Stimulated activated CD8-positive, alpha-beta memory T cell treated with anti-CD3 and anti-CD28 coated beads, Interleukin-7, amount 100 ng/mL, for 48 hours (primary cell): ENCODE measurements at regions not wholly inside any gene's neighbourhood (a gene's known extent, or its start where the extent isn't known, plus 50 kb on each side); places are given as distances from the start of the nearest gene placed in this dataset.
"Not testable (repeated sequence)": the region's sequence is repeated elsewhere in the genome, so short reads cannot be mapped to it uniquely, and the experiment has no call there.

Experiments used
- DNase-seq, 2 donors: peaks; one replicate each; pipeline ENCODE4 v3.0.0-alpha.2; 2020; ENCODE audit warnings: low read depth in 1 of 2; ENCODE audit errors: extremely low read depth in 1 of 2

DNA sequence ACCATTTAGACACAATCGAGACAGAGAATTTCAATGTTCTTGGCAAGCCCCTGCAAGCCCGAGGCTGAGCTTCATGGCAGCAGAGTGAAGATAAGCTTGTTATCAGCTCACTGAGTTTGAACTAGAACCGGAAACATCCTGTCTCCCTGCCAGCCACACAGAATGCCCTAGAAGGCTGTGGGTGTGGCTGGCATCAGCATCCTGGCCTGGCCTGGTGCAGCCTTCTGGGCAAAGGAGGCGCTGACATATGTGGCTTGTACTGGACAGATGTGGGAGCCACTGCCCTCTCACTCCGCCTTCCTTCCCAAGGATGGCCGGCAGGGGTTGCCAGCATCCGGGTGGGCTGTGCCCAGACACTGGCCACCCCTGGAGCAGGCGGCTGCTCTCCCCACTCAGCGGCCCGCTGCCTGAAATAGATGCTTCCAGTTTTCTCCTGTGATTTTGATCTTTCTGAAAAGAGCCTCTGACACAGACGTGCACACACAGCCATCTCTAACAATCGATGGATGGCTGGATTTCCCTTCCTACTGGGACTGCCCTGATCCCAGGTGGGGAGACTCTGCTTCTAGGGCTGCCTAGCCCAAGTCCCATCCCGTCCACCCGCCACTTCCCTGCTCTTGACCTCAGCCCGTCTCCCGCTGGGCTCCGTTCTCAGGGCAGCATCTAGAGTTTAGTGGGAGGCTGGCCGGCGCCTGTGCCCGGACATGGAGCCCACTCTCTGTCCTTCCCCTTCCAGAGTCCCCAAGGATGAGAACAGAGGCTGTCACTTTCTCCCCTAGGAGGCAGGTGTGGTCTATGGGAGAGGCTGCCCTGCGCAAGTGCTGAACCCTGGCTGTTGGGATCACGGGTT, 149.7 kb downstream of the CTTN start:
- DNase-seq = no peak

DNA sequence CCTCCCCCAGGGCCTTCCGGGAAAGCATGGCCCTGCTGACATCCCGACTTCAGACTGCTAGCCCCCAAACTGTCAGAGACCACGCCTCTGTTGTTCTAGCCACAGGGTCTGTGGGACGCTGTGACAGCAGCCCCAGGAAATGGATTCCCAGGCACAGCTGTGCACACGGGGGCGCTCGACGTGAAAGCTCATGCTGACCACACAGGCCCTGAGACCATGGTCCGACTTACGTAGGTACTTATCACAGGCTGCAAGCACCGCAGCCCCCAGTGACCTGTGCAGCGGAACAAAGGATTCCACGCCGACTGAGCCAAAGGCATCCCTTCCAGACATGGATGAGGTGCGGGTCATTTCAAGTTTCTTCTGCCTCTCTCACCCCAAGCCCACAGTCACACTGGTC, 150.6 kb downstream of the CTTN start:
- DNase-seq = no peak

DNA sequence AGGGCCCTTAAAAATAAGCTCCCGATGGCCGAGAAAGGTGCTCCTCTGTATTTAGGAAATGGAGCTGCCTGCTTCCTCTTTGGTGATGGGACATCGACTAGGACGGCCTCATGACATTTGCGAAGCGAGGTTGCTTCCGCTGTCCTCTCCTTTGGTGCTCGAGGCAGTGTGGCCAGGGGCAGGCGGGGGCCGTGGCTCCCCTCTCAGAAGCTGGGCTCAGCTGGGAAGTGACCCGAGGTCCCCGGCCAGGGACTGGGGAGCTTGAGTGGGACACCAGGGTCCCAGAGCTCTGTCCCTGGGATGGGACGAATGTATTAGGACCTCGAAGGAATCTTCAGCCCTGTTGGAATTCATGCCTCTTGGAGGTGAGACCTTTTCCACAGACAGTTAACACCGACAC, 151.1 kb downstream of the CTTN start:
- DNase-seq = no peak

- DNase-seq = no peak
Measured at GRCh38 chr11:70549796-70550195, 151.5 kb downstream of the CTTN start.

- DNase-seq = no peak
Measured at GRCh38 chr11:70550456-70551195, 152.3 kb downstream of the CTTN start.

GRCh38 chr11:70551351-70552166, 153.2 kb downstream of the CTTN start:
- no peak for DNase-seq

DNA sequence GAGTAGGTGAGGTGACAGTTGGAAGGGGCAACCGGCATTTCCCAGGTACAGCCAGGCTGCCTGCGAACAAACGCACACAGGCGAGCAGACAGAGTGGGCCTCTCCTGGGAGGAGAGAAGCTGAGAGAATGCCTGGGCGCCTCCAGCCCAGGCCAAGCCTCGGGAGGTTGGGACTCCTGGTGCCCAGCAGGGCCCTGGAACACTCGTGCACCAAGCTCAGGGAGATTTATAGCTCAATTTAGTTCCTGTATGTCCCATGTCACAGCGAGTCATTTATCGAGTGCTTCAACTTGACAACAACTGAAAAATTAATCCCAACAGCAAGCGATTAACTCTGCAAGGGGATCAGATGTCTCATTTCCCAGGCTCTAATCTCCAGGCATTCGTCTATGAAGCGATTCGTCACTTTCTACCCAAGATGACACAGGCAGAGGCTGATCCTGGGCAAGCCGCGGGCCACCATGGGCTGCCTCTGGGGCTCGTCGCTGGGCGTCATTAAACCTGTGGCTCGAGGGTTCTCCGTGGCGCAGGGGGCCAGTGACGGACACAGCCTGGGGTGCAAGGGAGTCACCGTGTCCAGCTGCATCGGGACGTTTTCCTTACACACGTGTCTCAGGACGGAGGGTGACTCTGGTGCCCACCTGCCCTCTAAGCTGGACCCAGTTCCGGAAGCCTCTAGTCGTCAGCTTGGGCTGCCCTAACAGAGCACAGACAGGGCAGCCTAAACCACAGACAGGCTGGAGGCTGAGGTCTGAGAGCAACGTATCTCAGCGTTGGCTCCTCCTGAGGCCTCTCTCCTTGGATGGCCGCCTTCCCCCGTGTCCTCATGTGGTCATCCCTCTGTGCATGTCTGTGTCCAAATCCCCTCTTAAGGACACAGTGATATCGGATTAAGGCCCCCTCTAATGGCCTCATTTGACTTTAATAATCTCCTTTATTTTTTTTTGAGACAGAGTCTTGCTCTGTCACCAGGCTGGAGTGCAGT, 154.1 kb downstream of the CTTN start:
- no peak for DNase-seq

DNA sequence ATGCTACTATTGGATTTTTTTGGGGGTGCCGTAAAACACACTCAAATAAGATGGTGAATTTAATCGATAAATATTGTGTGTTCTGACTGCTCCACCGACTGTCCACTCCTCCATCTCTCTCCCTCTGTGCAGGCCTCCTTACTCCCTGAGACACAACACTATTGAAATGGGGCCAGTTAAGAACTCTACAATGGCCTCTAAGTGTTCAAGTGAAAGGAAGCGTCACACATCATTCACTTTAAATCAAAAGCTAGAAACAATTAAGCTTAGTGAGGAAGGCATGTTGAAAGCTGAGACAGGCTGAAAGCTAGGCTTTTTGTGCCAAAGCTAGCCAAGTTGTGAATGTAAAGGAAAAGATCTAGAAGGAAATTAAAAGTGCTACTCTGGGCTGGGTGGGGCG, 156.7 kb downstream of the CTTN start:
- no peak for DNase-seq

DNA sequence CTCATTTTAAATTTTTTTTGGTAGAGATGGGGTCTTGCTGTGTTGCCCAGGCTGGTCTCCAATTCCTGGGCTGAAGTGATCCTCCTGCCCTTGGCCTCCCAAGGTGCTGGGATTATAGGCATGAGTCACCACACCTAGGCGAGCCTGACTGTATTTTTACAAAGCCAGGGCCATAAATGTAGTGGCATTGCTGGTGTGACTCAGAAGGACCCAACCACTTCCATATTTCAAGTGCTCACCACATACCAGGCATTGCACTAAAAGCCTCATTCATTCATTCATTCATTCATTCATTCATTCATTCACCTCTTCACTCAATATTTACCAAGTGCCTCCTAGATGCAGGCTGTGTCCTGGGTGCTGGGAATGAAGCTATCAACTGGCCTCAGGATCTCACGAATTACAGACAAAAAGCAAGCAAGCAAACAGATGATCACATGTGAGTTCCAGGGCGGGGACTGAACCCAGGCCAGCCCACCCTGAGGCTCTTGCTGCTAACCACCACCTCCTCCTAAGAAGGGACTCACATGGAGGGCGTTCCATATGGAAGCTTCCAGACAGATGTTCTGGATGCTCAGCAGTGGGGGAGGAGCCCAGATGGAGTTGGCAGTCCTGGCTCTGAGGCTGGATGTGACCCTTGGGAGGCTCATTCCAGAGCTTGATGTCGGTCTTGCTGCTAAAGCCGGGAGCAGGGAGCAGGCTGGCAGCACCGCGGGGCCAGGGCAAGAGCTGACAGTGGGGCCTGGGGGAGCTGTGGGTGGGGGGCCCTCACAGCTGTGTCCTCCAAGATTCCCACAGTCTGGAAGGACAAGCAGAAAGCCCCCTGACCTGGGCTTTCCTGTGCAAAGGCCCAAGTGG, 158.8 kb downstream of the CTTN start:
- no peak for DNase-seq

DNA sequence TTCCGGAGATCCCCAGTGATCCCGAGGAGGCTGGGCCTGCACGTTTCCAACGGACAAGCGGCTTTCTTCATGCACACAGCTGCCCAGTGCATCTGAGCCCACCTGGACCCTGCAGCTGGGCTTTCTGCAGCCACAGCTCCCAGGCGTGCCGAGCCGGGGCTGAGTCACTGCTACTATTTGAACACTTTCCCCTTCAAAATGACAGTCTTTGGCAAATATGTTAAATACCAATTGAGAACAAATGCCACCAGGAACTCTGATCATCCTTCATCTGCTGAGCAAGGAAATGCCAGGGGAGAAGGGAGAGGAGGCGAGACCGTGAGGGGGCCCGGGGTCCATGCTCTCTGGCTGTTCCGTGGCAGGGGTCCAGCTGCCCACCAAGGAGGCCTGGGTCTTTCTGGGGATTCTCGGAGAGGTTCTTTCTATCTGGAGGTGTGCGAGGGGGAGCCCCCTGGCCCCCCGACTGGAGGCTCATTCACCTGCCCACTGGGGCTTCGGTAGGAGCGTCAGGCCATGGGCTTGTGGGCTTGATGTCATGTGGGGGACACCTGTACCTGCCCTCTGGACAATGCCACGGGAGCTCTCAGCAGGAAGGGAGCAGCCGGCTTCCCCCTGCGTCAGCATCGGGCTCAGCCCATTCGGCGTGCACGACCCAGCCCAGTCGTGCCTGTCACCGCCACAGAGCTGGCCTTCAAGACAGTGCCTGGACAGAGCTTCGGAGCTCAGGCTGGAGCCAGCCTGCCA, 159.6 kb downstream of the CTTN start:
- no peak for DNase-seq

DNA sequence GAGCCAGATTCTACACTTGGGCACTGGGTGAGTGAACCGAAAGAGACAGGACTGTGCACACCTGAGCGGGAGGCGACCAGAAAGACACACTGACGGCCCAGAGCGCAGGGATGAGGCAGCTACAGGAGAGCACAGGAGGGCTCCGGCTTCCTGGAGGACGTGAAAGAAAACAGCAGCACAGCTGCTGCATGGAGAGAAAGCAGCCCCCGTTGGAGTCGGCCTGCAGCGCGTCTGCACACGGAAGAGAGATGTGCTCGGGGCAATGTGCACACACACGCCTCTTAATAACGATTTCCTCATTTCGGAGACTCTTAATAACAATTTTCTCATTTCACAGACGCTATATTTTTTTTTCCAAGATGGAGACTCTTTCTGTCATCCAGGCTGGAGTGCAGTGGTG, 160.4 kb downstream of the CTTN start:
- no peak for DNase-seq

DNA sequence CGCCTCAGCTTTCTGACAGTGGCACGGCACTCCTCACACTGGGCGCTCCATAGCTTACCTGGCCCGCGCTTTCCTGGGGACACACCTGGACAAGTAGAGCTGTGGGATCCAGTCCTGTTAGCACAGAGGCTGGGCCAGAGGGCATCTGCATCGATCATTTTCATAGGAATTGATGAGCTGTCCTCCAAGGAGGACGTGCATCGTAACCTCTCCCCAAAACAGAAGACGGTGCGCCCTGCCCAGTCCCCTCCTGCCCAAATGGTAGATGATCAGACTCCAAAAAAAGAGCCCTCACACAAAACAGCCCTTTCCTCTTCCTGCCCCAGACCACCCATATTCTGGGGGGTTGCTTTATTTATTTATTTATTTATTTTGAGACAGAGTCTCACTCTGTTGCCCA, 161.2 kb downstream of the CTTN start:
- no peak for DNase-seq

- not testable (repeated sequence) for DNase-seq
Measured at GRCh38 chr11:70560621-70561020, 162.3 kb downstream of the CTTN start.

DNA sequence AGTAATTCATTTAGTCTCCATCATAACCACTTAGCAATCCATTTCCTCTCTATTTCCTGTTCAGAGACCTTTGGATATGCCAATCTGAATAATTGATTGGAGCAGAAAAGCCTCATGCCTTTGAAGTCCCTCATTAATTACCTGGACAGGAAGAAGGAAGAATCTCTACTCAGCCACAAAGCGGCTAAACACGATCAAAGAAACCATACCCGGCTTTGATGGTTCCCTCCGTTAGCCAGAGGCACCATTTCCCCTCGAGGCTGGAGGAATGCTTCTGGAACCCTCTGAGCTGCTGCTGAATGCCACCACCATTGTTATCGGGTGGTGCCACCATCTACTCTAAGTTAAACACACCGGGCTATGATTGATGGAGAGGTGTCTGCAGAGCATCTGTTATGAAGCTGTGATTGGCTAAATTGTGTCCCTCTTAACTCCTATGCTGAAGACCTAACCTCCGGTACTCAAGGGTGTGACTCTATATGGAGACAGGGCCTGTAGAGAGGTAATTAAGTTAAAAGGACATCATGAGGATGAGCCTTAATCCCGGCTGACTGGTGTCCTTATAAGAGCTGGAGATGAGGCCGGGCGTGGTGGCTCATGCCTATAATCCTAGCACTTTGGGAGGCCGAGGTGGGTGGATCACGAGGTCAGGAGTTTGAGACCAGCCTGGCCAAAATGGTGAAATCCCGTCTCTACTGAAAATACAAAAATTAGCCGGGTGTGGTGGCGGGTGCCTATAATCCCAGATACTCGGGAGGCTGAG, 168.6 kb downstream of the CTTN start:
- no peak for DNase-seq

GRCh38 chr11:70567680-70568034, 169.3 kb downstream of the CTTN start:
- no peak for DNase-seq

- DNase-seq = no peak
Measured at GRCh38 chr11:70568035-70568813, 169.9 kb downstream of the CTTN start.
